ENCODE measurements at regions not wholly inside any gene's neighbourhood (a gene's known extent, or its start where the extent isn't known, plus 50 kb on each side); places are given as distances from the start of the nearest gene placed in this dataset.

DNA sequence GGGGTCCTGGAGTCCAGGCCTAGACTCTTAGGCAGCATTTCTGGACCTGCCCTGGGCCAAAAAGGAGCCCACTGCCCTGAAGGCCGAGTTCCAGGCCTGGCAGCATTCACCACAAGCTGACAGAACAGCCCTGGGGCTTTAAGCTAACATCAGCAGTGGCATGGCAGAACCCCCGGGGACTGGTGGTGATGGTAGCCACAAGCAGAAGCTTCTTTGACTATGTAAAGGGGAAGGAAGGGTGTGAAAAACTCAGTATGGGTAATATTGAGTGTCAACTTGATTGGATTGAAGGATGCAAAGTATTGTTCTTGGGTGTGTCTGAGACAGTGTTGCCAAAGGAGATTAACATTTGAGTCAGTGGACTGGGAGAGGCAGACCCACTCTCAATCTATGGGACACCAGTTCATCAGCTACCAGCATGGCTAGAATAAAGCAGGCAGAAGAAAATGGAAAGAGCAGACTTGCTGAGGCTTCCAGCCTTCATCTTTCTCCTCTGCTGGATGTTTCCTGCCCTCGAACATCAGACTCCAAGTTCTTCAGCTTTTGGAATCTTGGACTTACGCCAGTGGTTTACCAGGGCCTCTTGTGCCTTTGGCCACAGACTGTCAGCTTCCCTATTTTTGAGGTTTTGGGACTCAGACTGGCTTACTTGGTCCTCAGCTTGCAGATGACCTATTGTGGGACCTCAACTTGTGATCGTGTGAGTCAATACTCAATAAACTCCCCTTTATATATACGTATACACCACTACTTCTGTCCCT lies 661.0 kb upstream of the C9orf72 start:
- DNase-seq: no peak

DNA sequence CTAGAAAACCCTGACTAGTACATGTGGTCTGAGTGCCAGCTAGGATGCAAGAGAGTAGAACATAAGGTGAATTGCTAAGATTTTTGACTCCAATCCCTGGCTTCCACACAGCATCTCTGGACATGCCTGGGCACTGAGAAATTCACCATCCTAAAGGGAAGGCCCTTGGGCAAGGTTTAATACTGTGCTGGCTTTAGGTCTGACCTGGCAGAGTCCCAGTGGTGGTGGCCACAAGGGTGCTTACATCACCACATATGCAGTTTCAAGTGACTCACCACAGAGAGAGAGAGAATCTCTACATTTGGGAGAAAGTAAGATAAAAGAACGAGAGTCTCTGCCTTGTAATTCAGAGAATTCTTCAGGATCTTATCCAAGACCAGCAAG lies 661.6 kb upstream of the C9orf72 start:
- no peak for DNase-seq

- no peak for DNase-seq
Measured at GRCh38 chr9:28249424-28249823, 676.1 kb upstream of the C9orf72 start.

DNA sequence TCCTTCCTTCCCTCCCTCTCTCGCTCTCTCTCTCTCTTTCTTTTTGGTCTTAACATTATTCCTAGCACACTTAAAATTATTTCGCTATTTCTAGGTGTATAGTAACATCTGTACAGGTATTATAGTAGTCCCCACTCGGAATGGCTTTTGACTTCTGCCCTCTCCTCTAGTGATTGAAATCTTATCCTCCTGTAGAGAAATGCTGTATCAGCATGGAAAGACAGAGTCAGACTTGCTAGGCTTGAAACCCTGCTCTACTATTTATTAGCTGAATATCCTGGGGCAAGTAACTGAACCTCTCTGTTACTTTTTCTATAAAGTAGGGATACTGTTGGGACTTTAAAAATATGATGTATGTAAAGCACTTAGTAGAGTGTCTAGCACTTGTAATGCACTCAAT lies 681.9 kb upstream of the C9orf72 start:
- no peak for DNase-seq

DNA sequence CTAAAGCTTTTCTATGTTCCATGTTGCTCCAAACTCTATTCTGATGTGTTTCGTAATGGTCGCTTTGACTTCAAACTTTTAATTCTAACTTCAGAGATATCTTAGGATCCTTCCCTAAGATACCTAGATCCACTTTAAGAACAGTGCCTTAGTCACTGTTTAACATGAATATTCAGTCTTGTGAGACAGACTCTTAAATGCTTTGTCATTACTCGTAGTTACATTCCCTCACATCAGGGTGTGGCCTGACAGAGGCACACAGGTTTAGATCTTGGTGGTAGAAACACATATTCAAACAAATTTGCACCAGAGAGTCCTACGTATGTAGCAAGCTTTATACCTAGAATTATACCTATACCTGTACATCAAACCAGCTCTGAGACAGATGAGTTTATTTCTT lies 687.0 kb upstream of the C9orf72 start:
- no peak for DNase-seq

DNA sequence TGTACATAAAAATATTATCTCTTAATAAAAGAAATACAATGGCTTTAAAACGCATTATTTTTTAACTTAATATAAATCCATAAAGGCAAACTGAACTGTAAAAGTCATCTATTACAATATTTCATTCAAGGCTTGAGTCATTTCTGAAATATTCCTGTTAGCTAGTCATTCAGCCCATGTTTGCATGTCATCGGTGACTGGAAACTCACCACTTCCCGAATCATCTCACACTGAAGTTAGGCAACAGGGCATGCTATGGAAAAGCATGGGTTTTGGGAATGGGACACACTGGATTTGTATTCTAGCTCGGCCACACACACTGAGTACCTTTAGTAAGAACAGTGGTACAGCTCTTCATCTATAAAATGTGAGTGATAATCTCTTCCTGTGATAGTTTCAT lies 691.1 kb upstream of the C9orf72 start:
- DNase-seq: no peak

GRCh38 chr9:28267351-28267750 lies 694.1 kb upstream of the C9orf72 start:
- no peak for DNase-seq

DNA sequence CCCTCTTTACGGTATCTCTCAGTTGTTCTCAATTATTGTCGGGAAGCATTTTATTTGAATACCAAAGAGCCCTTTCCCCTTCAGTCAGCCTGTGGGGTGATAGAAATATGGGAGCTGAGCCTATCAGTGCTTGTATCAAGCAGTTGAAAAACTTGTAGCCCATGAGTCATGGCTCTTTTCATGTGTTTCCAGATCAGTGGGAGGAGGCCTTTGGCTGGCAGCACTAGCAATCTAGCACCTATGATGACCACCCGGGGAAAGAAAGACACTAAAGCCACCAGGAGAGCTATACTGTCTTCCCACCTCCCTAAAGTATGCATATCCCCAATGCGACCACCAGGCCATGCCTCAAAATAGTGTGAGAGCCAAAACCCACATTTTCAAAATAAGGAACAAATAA lies 696.9 kb upstream of the C9orf72 start:
- no peak for DNase-seq

DNA sequence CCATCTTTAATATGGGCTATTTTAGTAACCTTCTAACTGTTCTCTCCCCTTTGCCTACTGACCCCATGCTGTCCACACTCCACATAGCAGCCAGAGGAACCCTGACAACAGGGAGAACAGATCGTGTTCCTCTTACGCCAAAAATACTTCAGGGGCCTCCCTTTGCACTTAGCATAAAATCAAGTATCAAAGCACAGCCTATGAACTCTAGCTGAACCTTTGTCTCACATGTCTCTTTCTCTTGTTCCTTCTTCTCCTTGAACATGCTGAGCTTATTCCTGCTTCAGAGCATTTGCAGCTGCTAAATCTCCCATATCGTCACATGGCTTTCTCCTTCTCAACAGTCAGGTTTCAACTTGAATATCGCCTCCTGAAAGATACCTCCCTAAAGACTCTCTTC lies 698.8 kb upstream of the C9orf72 start:
- no peak for DNase-seq

DNA sequence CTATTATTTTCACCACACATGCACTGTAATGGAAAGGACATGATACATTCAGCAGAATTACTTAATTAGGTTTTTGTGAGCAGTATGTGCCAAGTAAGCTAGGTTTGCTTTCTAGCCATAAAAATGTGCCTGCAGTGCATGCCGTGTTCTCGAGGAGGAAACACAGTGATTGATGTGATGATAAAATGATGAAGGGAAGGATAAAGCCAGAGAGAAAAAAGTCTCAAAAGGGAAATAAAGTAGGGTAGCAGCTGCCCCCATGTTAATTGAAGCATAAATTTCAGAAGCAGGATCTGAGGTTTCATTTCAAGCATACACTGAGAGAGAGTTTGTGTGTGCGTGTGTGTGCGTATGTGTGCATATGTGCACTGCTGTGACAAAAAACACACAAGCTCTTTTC lies 714.2 kb upstream of the C9orf72 start:
- no peak for DNase-seq

GRCh38 chr9:28289746-28290145 lies 716.5 kb upstream of the C9orf72 start:
- no peak for DNase-seq

- DNase-seq: no peak
Measured at GRCh38 chr9:28293369-28294090, 720.2 kb upstream of the C9orf72 start.

DNA sequence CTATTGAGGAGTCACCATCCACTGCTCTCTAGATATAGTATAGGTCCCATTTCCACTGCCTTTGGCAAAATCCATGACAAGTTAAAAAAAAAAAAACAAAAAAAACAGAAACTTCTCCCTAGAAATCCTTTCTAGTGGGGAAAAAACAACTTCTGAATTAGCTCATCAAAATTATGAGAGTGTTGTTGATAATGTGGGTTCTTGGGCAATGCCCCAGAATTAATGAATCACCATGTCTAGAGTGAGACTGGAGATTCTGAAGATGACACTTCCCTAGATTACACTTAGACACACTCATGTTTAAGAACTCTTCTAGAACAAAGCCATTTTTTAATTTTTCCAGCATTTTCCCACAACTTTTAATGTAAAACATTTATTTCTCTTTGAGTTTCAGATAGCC lies 728.0 kb upstream of the C9orf72 start:
- no peak for DNase-seq

DNA sequence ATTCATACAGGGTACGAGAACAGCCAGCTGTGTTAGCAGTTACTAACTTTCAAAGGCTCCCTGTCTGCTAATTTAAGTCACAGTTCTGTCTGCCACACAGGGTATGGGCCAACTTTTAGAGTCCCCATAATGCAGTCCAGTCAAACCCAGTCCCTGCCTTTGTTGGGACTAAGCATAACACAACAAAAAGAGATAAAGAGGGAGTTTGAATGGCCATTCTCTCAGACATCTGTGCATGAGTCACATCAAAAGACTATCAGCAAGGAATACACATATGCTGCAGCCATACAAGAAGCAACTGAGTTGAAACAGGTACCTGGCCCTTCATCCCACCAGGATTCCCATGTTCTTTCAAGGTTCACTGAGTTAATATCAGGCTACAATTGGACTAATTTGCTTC lies 744.5 kb upstream of the C9orf72 start:
- no peak for DNase-seq

DNA sequence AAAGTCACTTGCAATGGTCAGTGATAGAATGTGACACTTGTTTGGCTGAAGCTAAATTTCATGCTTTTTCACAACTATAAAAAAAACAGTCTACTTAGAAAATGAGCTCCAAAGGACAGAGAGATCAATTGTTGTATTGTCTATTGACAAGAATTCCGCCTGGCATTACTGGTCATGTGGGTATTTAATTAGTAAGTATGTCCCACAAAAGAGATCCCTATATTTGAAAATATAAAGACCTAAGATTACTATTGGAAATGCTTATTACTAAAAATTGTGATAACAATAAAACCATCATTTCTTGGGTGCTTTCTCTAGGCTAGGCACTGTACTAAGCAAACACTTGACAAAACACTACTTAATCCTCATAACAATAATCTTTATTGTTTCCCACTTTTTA lies 745.2 kb upstream of the C9orf72 start:
- no peak for DNase-seq

- no peak for DNase-seq
Measured at GRCh38 chr9:28319981-28320380, 746.7 kb upstream of the C9orf72 start.

DNA sequence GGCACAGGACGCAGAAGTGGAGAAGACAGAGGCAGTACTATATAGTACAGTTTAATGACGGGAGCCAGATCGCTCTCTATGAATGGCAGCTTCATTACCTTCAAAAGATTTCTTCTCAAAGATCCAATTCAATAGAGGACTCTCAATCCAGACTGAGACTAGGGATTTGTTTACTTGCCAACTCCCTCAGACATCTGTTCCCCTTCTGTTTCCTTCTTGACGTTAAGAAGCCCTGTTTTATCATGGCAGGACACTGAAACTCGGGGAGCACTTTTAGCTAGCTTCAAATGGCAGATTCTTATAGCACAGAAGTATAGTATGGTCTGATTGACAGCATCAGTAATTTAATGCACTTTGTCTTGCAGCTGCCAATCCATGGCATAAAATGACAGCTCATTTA lies 747.3 kb upstream of the C9orf72 start:
- no peak for DNase-seq

DNA sequence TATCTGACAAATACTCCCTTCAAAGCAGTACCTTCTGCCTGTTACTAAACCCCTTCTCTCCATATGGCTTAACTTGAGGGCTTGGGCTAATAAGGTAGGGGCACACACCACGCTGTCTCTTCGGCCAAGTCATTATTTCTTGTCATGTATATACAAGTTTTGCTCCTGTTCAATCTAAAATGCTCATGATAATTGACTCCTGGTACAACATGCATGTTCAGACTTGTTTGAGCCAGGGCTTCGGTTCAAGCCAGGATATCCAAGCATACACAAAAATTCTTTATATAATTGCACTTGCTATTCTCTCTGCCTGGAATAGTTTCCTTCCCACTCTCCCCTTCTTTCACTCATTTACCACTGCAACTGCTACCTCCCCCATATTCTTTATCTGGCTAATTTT lies 756.0 kb upstream of the C9orf72 start:
- no peak for DNase-seq

GRCh38 chr9:28332648-28333047 lies 759.4 kb upstream of the C9orf72 start:
- DNase-seq: no peak

DNA sequence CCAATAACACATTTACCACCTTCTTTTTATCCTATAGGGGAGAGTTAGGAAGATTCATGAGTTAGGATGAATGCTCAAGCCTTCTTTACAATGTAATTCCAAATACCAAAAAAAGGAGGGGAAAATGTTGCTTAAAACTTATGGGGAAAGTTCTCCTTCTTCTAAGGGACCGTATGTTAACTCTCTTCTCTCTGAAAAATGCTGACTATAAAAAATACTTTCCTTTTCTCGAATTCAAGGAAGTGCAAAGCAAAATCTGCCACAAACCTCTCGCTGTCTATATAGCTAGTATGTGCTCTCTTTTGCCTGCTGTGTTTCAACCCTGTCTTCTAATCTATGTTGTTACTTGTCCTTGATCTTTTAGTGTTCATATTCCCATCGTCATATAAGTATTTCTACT lies 768.6 kb upstream of the C9orf72 start:
- no peak for DNase-seq

DNA sequence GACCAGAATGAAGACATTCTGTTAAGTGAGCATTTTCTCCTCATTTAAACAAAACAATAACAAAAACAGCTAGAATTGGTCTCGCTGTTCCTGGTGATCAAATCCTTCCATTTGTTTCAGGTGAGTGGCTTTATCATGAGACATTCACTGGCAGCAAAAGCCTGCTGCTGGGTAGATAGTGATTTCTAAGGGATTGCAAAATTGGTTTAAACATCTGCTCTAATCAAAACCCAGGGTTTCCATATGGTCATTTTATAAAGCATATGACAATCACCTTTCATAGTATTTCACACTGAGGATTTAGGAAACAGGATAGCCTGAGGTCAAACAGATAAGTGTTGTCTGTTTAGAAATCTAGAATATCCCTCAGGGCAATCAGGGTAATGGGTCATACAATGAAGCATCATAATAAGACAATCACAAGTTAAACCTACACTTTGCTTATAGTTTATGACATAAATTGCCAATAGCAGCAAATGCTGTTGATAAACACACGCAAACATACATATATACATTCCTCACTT lies 769.6 kb upstream of the C9orf72 start:
- no peak for DNase-seq

- DNase-seq: no peak
Measured at GRCh38 chr9:28363151-28363562, 789.9 kb upstream of the C9orf72 start.

DNA sequence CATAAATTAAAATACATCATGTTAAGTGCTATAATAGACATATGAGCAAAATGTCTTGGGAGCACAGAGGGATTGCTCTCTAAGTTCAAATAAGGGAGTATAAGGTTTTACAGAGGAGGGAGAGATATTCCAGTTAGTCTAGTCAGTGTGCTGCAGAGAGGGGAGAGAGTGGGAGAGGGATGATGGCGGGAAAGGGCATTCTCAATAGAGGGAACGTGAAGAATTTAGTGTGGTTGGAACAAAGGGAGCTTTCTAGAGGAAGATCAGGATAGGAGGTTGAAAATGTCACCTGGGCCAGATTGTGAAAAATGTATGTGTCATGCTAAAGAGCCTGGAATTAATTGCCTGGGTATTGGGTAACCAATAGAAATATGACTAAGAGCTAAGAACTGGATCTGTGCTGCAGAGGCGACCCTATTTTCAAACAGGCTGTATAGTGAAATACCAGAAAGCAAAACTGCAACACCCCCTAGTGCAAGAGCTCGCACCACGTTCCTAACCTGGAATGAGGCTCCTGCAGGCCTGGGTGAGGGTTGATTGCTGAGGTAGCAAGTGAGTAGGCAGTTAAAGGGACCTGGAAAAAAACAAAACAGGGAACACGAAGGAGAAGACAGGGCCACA lies 791.8 kb upstream of the C9orf72 start:
- DNase-seq: no peak

DNA sequence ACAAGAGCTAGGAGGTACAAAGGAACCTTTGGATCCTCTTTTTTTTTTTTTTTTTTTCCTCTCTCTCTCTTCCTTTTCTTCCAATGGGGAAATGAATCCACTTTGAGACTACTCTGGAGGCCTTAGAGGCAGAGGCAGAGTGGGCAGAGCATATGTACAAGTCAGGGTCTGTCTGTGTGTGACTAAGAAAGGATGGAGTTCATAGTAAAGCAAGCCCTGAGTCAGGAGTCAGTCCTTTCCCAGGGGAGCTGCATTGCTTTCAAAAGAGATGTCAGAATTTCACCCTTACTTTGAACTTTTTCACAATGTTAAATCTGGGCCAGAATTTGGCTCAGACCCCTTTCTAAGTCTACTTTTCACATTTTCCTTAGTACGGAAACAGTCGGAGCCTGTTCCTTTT lies 792.4 kb upstream of the C9orf72 start:
- no peak for DNase-seq

Measured in activated CD8-positive, alpha-beta memory T cell treated with anti-CD3 and anti-CD28 coated beads for 24 hours (primary cell).